ENCODE measurements at regions not wholly inside any gene's neighbourhood (a gene's known extent, or its start where the extent isn't known, plus 50 kb on each side); places are given as distances from the start of the nearest gene placed in this dataset.
"Not testable (repeated sequence)": the region's sequence is repeated elsewhere in the genome, so short reads cannot be mapped to it uniquely, and the experiment has no call there.

GRCh38 chrX:7637066-7637465 is 205.9 kb upstream of the VCX start:
- no peak for DNase-seq

GRCh38 chrX:7635604-7636003 is 207.4 kb upstream of the VCX start:
- no peak for DNase-seq

DNA sequence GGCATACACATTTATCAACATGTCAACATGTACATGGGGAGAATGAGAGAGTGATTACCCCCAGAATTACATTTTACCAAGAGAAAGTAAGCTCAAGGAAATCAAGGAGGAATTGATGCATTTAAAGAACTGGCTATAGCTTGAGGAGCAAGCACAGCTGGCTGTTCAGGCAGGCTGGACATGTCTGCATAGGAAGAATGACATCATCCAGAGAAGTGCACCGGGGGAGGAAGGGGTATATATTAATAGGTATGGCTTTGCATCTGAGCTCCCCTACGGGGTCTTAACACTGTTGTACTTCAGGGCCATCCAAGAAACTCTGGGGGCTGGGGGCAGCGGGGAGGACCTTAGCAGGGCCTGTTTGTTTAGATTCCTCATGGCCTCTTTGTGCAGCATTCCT is 222.4 kb upstream of the VCX start:
- no peak for DNase-seq

GRCh38 chrX:7617994-7618393 is 225.0 kb upstream of the VCX start:
- DNase-seq, result no peak

GRCh38 chrX:7614616-7615015 is 228.4 kb upstream of the VCX start:
- DNase-seq, result no peak

DNA sequence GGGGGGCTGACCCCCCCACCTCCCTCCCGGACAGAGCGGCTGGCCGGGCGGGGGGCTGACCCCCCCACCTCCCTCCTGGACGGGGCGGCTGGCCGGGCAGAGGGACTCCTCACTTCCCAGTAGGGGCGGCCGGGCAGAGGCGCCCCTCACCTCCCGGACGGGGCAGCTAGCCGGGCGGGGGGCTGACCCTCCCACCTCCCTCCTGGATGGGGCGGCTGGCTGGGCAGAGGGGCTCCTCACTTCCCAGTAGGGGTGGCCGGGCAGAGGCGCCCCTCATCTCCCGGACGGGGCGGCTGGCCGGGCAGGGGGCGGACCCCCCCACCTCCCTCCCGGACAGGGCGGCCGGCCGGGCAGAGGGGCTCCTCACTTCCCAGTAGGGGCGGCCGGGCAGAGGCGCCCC is 234.3 kb upstream of the VCX start:
- not testable (repeated sequence) for DNase-seq

DNA sequence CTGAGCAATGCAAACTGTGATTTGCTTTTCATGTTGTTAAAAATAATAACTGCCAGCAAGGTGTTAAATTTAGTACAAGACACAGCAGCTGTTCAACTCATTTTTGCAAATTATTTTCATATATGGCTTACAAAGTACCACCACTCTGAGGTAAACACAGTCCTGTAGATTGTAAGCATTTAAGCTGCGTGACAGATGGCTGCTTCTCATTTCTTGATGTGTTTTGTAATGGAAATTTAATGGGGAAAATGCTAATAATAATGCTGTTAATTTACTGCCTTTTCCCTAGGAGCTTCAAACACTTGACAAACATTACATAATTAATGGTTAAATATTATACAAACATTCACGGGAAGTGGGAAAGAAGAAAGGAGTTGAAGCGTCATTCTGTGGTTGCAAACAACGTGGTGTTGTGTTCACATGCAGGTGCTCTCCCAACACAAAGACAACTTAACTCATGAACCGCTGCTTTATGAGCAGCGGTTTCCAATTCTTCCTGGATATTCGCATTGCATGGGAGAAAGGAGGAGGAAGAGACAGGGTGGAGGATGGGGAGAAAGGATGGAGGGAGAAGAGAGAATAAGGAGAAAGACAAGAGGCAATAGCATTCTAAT is 236.8 kb upstream of the VCX start:
- no peak for DNase-seq

DNA sequence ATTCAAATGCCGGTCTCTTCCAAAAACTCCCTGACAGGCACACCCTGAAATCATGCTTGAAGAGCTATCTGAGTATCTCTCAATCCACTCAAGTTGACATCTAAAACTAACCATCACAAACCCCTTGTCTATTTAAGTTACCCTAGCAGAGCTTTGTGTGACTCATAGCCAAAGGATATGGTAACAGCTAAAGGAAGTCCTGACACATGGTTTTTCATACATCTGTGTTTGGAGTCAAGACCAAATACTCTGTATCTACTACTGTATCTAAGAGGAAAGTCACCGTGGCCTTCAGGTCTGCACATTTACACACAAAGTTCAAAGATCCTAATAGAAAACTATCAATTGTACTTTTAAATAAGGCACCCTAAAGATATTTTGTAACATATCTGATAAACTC is 239.6 kb upstream of the VCX start:
- DNase-seq, result no peak

GRCh38 chrX:7596822-7597221 is 246.1 kb upstream of the VCX start:
- DNase-seq, result no peak

GRCh38 chrX:7593370-7593769 is 249.6 kb upstream of the VCX start:
- DNase-seq, result not testable (repeated sequence)

- no peak for DNase-seq
Observed at GRCh38 chrX:7586126-7586525, 256.8 kb upstream of the VCX start.

GRCh38 chrX:7582191-7582590 is 260.8 kb upstream of the VCX start:
- no peak for DNase-seq

GRCh38 chrX:7580127-7580526 is 262.8 kb upstream of the VCX start:
- no peak for DNase-seq

GRCh38 chrX:7574325-7574724 is 268.6 kb upstream of the VCX start:
- DNase-seq, result no peak

GRCh38 chrX:7570432-7571029 is 272.4 kb upstream of the VCX start:
- DNase-seq, result no peak

- no peak for DNase-seq
Observed at GRCh38 chrX:7568597-7568996, 274.4 kb upstream of the VCX start.

- no peak for DNase-seq
Observed at GRCh38 chrX:7568130-7568529, 274.8 kb upstream of the VCX start.

DNA sequence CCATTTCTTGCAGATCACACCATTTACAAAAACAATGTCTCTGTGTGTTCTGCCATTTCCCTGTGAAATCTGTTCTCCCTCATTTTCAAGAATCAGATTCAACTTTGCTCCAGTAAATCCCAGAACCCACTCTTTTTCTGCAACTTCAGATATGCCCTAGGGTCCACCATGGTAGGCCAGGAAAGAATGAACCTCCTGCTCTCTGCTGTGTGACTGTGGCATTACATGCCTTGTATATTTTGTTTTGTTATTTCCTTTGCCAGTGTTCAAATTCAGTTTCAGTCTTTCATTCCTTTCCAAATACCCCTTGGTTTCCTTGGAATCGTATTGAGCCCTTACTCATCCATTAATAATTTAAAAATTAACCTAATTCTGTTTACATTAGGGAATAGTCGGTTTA is 290.2 kb upstream of the VCX start:
- DNase-seq, result no peak

GRCh38 chrX:7546551-7547080 is 296.4 kb upstream of the VCX start:
- DNase-seq, result no peak

DNA sequence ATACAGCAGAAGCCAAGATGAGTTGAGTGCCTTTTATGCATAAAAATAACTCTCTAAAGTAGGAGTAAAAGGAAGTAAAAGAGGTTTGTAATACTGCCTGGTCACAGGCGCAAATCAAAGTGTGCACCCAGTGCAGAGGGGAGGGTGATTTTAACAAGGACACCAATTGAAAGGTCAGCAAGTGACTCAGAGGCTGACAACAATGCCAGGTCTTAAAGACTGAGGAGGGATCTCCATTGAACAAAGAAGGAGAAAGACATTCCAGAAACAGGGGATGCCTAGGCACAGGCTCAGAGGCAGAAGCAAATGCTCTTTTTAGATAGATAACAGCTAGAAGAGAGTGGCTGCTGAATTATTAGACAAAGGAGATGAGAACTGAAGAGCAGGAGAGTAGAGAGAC is 297.4 kb upstream of the VCX start:
- DNase-seq, result no peak

- no peak for DNase-seq
Observed at GRCh38 chrX:7542587-7543380, 300.2 kb upstream of the VCX start.

DNA sequence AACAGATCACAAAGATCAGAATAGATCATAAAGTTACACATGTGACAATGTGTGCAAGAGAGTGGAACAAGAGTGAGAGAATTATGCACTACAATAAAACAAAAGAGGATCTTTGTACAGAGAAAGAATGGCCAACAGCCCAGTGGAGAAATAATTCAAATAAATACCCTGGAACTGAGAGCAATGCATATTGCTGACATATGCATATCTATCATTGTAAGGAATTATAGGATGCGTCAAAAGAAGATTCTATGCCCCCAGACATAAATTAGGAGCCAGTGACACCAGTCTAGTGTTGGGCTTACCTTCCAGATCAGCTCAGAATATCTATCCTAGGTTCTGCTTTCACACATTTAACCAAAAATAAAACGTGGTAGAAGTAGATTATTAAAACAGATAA is 320.1 kb upstream of the VCX start:
- DNase-seq, result no peak

DNA sequence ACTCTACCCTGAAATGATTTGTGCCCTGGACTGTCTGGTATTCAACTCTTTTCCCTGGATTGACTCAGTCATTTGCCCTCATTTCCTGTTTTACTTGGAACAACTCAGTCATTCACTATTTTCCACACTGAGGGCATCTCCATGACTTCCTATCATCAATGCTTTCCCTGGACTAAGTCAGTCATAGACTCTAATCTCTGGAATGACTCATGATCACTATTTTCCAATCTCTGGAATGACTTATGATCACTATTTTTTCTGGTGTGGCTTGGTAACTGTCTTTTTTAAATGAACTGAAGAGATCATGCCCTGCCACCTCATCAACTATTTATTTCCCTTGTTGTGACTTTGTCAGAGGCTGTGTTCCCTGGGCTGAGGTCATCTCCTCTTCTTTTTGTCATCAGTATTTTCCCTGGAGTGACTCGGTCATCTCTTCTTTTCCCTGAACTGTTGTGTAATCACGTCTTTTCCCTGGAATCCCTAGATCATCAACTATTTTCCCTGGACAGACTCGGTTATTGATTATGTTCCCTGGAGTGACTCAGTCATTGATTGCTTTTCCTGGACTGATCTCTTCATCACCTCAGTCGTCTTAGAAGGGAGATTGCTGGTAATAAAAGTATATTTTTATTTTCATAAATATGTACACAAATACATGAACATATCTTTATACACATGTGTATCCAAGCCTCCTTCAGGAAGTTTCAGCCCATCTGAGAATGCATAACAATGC is 327.1 kb upstream of the VCX start:
- no peak for DNase-seq
